GM23338 (cell line): ENCODE measurements at regions not wholly inside any gene's neighbourhood (a gene's known extent, or its start where the extent isn't known, plus 50 kb on each side); places are given as distances from the start of the nearest gene placed in this dataset.

Experiments
- ATAC-seq: fragments of 200-7000 bp; cut with Tn5 transposase; 3 replicates; pipeline ENCODE4 v1.9.1; 2020
- DNase-seq: peaks from one replicate; pipeline ENCODE4 v3.0.0-alpha.2; 2015; ENCODE audit warnings: low spot score
- H2AFZ ChIP-seq: fragments of 200-600 bp; sonication (generic); 2 replicates; pipeline ENCODE4 v1.8.0; 2016; ENCODE audit warnings: antibody characterized with exemption, mild to moderate bottlenecking, moderate library complexity
- H3F3A ChIP-seq: fragments of 200-600 bp; sonication (generic); replicated peaks from 2 replicates; pipeline ENCODE4 v1.8.0; 2017; ENCODE audit warnings: antibody characterized with exemption, mixed run types, low read depth
- H3K27ac ChIP-seq: fragments of 200-600 bp; sonication (generic); 2 replicates; pipeline ENCODE4 v1.6.1; 2016; ENCODE audit warnings: low read depth
- H3K27me3 ChIP-seq: fragments of 200-600 bp; sonication (generic); 2 replicates; pipeline ENCODE4 v1.8.0; 2016; ENCODE audit warnings: mild to moderate bottlenecking, mixed run types, moderate library complexity; ENCODE audit not compliant: insufficient read depth
- H3K36me3 ChIP-seq: fragments of 200-600 bp; sonication (generic); 2 replicates; pipeline ENCODE4 v1.8.0; 2016; ENCODE audit warnings: mild to moderate bottlenecking; ENCODE audit not compliant: insufficient read depth
- H3K4me1 ChIP-seq: fragments of 200-600 bp; sonication (generic); 2 replicates; pipeline ENCODE4 v1.8.0; 2016; ENCODE audit warnings: mild to moderate bottlenecking, moderate library complexity; ENCODE audit not compliant: insufficient read depth
- H3K4me2 ChIP-seq: fragments of 200-600 bp; sonication (generic); 2 replicates; pipeline ENCODE4 v1.7.1; 2017; ENCODE audit warnings: mixed run types
- H3K4me3 ChIP-seq: fragments of 200-600 bp; sonication (generic); 2 replicates; pipeline ENCODE4 v1.6.1; 2016; ENCODE audit warnings: mixed run types
- H3K79me2 ChIP-seq: fragments of 200-600 bp; sonication (generic); replicated peaks from 2 replicates; pipeline ENCODE4 v1.8.0; 2017; ENCODE audit warnings: mild to moderate bottlenecking; ENCODE audit not compliant: insufficient read depth
- H3K9me2 ChIP-seq: fragments of 200-600 bp; sonication (generic); 2 replicates; pipeline ENCODE4 v1.8.0; 2017; ENCODE audit not compliant: insufficient read depth
- H4K20me1 ChIP-seq: fragments of 200-600 bp; sonication (generic); replicated peaks from 2 replicates; pipeline ENCODE4 v1.8.0; 2017; ENCODE audit warnings: mild to moderate bottlenecking; ENCODE audit not compliant: insufficient read depth
- H3K27ac Mint-ChIP-seq: 2 replicates; pipeline ENCODE4 v1.8.0; 2020; ENCODE audit warnings: inconsistent platforms, mild to moderate bottlenecking, moderate library complexity, mixed read lengths
- H3K27me3 Mint-ChIP-seq: 3 replicates; pipeline ENCODE4 v1.8.0; 2022; ENCODE audit warnings: low read depth, mild to moderate bottlenecking, moderate library complexity, mixed read lengths, inconsistent platforms; ENCODE audit not compliant: insufficient read depth, poor library complexity
- H3K36me3 Mint-ChIP-seq: 3 replicates; pipeline ENCODE4 v1.8.0; 2021; ENCODE audit warnings: low read depth, mild to moderate bottlenecking, inconsistent platforms, moderate library complexity, mixed read lengths
- H3K4me1 Mint-ChIP-seq: 3 replicates; pipeline ENCODE4 v1.8.0; 2020; ENCODE audit warnings: mild to moderate bottlenecking, inconsistent platforms, mixed read lengths
- H3K4me3 Mint-ChIP-seq: 3 replicates; pipeline ENCODE4 v1.8.0; 2021; ENCODE audit warnings: moderate library complexity, mild to moderate bottlenecking, inconsistent platforms, mixed read lengths
- H3K9me3 Mint-ChIP-seq: 3 replicates; pipeline ENCODE4 v1.8.0; 2020; ENCODE audit warnings: moderate library complexity, mild to moderate bottlenecking, inconsistent platforms, mixed read lengths
- CREB1 ChIP-seq: fragments of 250-450 bp; sonication (Bioruptor Pico); IDR thresholded peaks from 2 replicates; pipeline ENCODE4 v1.5.0; 2020; ENCODE audit warnings: low read depth, mild to moderate bottlenecking, moderate library complexity
- CTCF ChIP-seq, 2 experiments: fragments of 200-600 bp in 1 of 2; sonication (generic) in 1 of 2; conservative IDR thresholded peaks; 2 replicates each; pipeline versions ENCODE4 v1.5.1 to v1.6.1; 2016 to 2017; ENCODE audit warnings: antibody characterized with exemption in 2 of 2, low read depth in 2 of 2, mild to moderate bottlenecking in 2 of 2, moderate library complexity in 1 of 2
- ETS1 ChIP-seq: IDR thresholded peaks from 2 replicates; pipeline ENCODE4 v1.6.1; 2016; ENCODE audit warnings: antibody characterized with exemption
- EZH2 ChIP-seq: fragments of 200-600 bp; sonication (generic); IDR thresholded peaks from one replicate; pipeline ENCODE4 v1.8.0; 2017; ENCODE audit warnings: antibody characterized with exemption, mild to moderate bottlenecking, low read depth; ENCODE audit not compliant: unreplicated experiment
- EZH2phosphoT487 ChIP-seq: fragments of 200-600 bp; sonication (generic); IDR thresholded peaks from one replicate; pipeline ENCODE4 v1.8.1; 2018; ENCODE audit warnings: antibody characterized with exemption; ENCODE audit not compliant: unreplicated experiment
- JUNB ChIP-seq: IDR thresholded peaks from one replicate; pipeline ENCODE4 v1.6.1; 2016; ENCODE audit warnings: antibody characterized with exemption; ENCODE audit not compliant: unreplicated experiment
- POLR2AphosphoS5 ChIP-seq: IDR thresholded peaks from 2 replicates; pipeline ENCODE4 v1.6.1; 2016; ENCODE audit warnings: antibody characterized with exemption, low read depth
- REST ChIP-seq: IDR thresholded peaks from one replicate; pipeline ENCODE4 v1.6.1; 2018; ENCODE audit warnings: antibody characterized with exemption; ENCODE audit not compliant: unreplicated experiment
- STAT1 ChIP-seq: IDR thresholded peaks from one replicate; pipeline ENCODE4 v1.6.1; 2016; ENCODE audit warnings: antibody characterized with exemption; ENCODE audit not compliant: unreplicated experiment
- ZNF462 ChIP-seq: fragments of 250-450 bp; sonication (Bioruptor Pico); IDR thresholded peaks from 2 replicates; pipeline ENCODE4 v1.5.0; 2020; ENCODE audit warnings: mild to moderate bottlenecking, moderate library complexity

- Mint-ChIP-seq H3K27me3 (no peaks in the 10 kb centered on the region), H3K36me3 (peaks cover 8% of the 10 kb centered on the region; the same call in 1 of the 3 replicates), H3K27ac (no peak overlapping the region; the same call in 1 of the 2 replicates), H3K4me1 (peaks cover 19% of the 10 kb centered on the region), H3K4me3 (no peak overlapping the region), H3K9me3 (peaks cover 5% of the 10 kb centered on the region; the same call in 1 of the 3 replicates)
- no peak for TF ChIP-seq ZNF462
- TF ChIP-seq JUNB, result no peak
- TF ChIP-seq POLR2AphosphoS5, result no peak
- no peak for TF ChIP-seq REST
- TF ChIP-seq ETS1, result no peak
- TF ChIP-seq CTCF (conservative IDR thresholded peaks at IDR 0.05; ENCODE audit: low read depth in 2 of 2), result no peak
- TF ChIP-seq STAT1, result no peak
- no peak for TF ChIP-seq EZH2
- TF ChIP-seq EZH2phosphoT487, result no peak
- TF ChIP-seq CREB1 (CRISPR knock-in tag), result no peak
- Histone ChIP-seq H3K27me3 (no peaks in the 10 kb centered on the region), H3K4me3 (no peak overlapping the region), H3K4me1 (0 out of 2 replicates have a peak, but pooled peaks cover 12% of the 10 kb centered on the region), H3K36me3 (no peaks in the 10 kb centered on the region), H4K20me1 (no peaks in the 10 kb centered on the region), H2AFZ (no peak overlapping the region), H3K4me2 (no peak overlapping the region), H3F3A (no peaks in the 10 kb centered on the region), H3K27ac (no peak overlapping the region), H3K9me2 (peaks cover 10% of the 10 kb centered on the region; the same call in 1 of the 2 replicates), H3K79me2 (no peaks in the 10 kb centered on the region)
- DNase-seq, result no peak
- no peak for ATAC-seq
These were observed 385.8 kb downstream of the PPARGC1A start for GRCh38 chr4:23504083-23504482.
